H1 (cell line): ENCODE measurements at regions not wholly inside any gene's neighbourhood (a gene's known extent, or its start where the extent isn't known, plus 50 kb on each side); places are given as distances from the start of the nearest gene placed in this dataset.

Experiments used
- CHD1 ChIP-seq: IDR thresholded peaks from 2 replicates; pipeline ENCODE4 v1.6.1; 2012; ENCODE audit warnings: low read depth, low read length, improper control_type of control experiment
- EGR1 ChIP-seq: IDR thresholded peaks from 2 replicates; pipeline ENCODE4 v1.6.1; 2011; ENCODE audit warnings: low read depth, low read length, borderline replicate concordance
- POLR2A ChIP-seq, 2 experiments: IDR thresholded peaks; 1 replicate in 1 of 2; 2 replicates in 1 of 2; pipeline ENCODE4 v1.6.1; 2011; ENCODE audit warnings: low read depth in 2 of 2, low read length in 2 of 2, mild to moderate bottlenecking in 2 of 2; ENCODE audit errors: control extremely low read depth in 1 of 2
- TBP ChIP-seq: IDR thresholded peaks from 2 replicates; pipeline ENCODE4 v1.6.1; 2011; ENCODE audit warnings: low read depth, low read length, improper control_type of control experiment
- USF2 ChIP-seq: IDR thresholded peaks from 2 replicates; pipeline ENCODE4 v1.6.1; 2011; ENCODE audit warnings: low read length, improper control_type of control experiment

- no peak for TF ChIP-seq USF2
- no peak for TF ChIP-seq TBP
- TF ChIP-seq EGR1: no peak
- no peak for TF ChIP-seq POLR2A (IDR thresholded peaks at IDR 0.05; ENCODE audit: control extremely low read depth in 1 of 2, low read depth in 2 of 2, low read length in 2 of 2)
- no peak for TF ChIP-seq CHD1
Measured at GRCh38 chr6:122116835-122117627, 282.4 kb upstream of the HSF2 start (continued).
